CD14-positive monocyte (primary cell): ENCODE measurements at regions not wholly inside any gene's neighbourhood (a gene's known extent, or its start where the extent isn't known, plus 50 kb on each side); places are given as distances from the start of the nearest gene placed in this dataset.

ENCODE experiments used
- DNase-seq, 3 donors: peaks; one replicate each; pipeline ENCODE4 v3.0.0-alpha.2; 2011 to 2022
- H2AFZ ChIP-seq: 2 replicates; pipeline ENCODE4 v1.6.0; 2012; ENCODE audit warnings: mild to moderate bottlenecking, low read depth, low read length, inconsistent platforms; ENCODE audit not compliant: insufficient read depth, poor library complexity, severe bottlenecking
- H3K27ac ChIP-seq, 2 donors: 1 replicate in 1 of 2; 2 replicates in 1 of 2; pipeline ENCODE4 v1.5.1; 2012 to 2013; ENCODE audit warnings: low read length in 2 of 2, control low read depth in 1 of 2, inconsistent platforms in 1 of 2, low read depth in 1 of 2, mild to moderate bottlenecking in 1 of 2
- H3K27me3 ChIP-seq, 2 donors: one replicate each; pipeline versions ENCODE4 v1.6.0 to v1.6.1; 2011 to 2013; ENCODE audit warnings: low read length in 2 of 2; ENCODE audit not compliant: control insufficient read depth in 2 of 2, insufficient read depth in 2 of 2
- H3K36me3 ChIP-seq, 2 donors: replicated peaks in 1 of 2; 1 replicate in 1 of 2; 2 replicates in 1 of 2; pipeline versions ENCODE4 v1.5.1 to v1.6.1; 2012 to 2013; ENCODE audit warnings: low read length in 2 of 2, control low read depth in 1 of 2, inconsistent platforms in 1 of 2, mild to moderate bottlenecking in 1 of 2; ENCODE audit not compliant: insufficient read depth in 2 of 2, control insufficient read depth in 1 of 2
- H3K4me1 ChIP-seq, 2 donors: 1 replicate in 1 of 2; 2 replicates in 1 of 2; pipeline versions ENCODE4 v1.5.1 to v1.6.1; 2012 to 2013; ENCODE audit warnings: low read length in 2 of 2, control low read depth in 1 of 2, inconsistent platforms in 1 of 2, mild to moderate bottlenecking in 1 of 2, moderate library complexity in 1 of 2; ENCODE audit not compliant: insufficient read depth in 2 of 2, control insufficient read depth in 1 of 2
- H3K4me2 ChIP-seq: replicated peaks from 2 replicates; pipeline ENCODE3; 2012; ENCODE audit warnings: low read length, moderate library complexity, mild to moderate bottlenecking; ENCODE audit not compliant: poor library complexity, severe bottlenecking; ENCODE audit errors: extremely low read depth
- H3K4me3 ChIP-seq, 3 experiments: fragments of 200-600 bp in 1 of 3; sonication (generic) in 1 of 3; replicated peaks in 1 of 3; 1 replicate in 2 of 3; 2 replicates in 1 of 3; pipeline ENCODE4 v1.5.1; 2011 to 2013; ENCODE audit warnings: low read length in 3 of 3, mild to moderate bottlenecking in 3 of 3, control low read depth in 2 of 3, low read depth in 2 of 3, inconsistent platforms in 1 of 3, moderate library complexity in 1 of 3
- H3K79me2 ChIP-seq: 2 replicates; pipeline ENCODE4 v1.6.0; 2012; ENCODE audit warnings: mild to moderate bottlenecking, control low read depth, inconsistent platforms, low read length, moderate library complexity; ENCODE audit not compliant: insufficient read depth
- H3K9ac ChIP-seq: 2 replicates; pipeline ENCODE4 v1.6.0; 2017; ENCODE audit warnings: low read length, mild to moderate bottlenecking; ENCODE audit not compliant: insufficient read depth, poor library complexity, severe bottlenecking
- H3K9me3 ChIP-seq, 2 donors: replicated peaks in 1 of 2; 1 replicate in 1 of 2; 2 replicates in 1 of 2; pipeline versions ENCODE4 v1.5.1 to v1.6.1; 2012 to 2013; ENCODE audit warnings: low read length in 2 of 2, control low read depth in 1 of 2; ENCODE audit not compliant: control insufficient read depth in 1 of 2, insufficient read depth in 1 of 2
- H4K20me1 ChIP-seq: 2 replicates; pipeline ENCODE4 v1.6.0; 2012; ENCODE audit warnings: mild to moderate bottlenecking, low read length, control low read depth, moderate library complexity; ENCODE audit not compliant: insufficient read depth
- H3K27ac Mint-ChIP-seq, 7 donors: one replicate each; pipeline ENCODE4 v1.8.0; 2020; ENCODE audit warnings: mild to moderate bottlenecking in 7 of 7, mixed read lengths in 7 of 7, moderate library complexity in 6 of 7, inconsistent platforms in 2 of 7
- H3K27me3 Mint-ChIP-seq, 3 donors: one replicate each; pipeline ENCODE4 v1.8.0; 2021 to 2022; ENCODE audit warnings: low read depth in 3 of 3, mild to moderate bottlenecking in 3 of 3, mixed read lengths in 3 of 3, moderate library complexity in 3 of 3, inconsistent platforms in 1 of 3
- H3K36me3 Mint-ChIP-seq, 2 donors: one replicate each; pipeline ENCODE4 v1.8.0; 2020; ENCODE audit warnings: mixed read lengths in 2 of 2, inconsistent platforms in 1 of 2, mild to moderate bottlenecking in 1 of 2
- H3K4me1 Mint-ChIP-seq: one replicate; pipeline ENCODE4 v1.8.0; 2020; ENCODE audit warnings: mild to moderate bottlenecking, mixed read lengths
- H3K4me3 Mint-ChIP-seq, 2 donors: one replicate each; pipeline ENCODE4 v1.8.0; 2020; ENCODE audit warnings: mild to moderate bottlenecking in 2 of 2, mixed read lengths in 2 of 2, moderate library complexity in 1 of 2
- H3K9me3 Mint-ChIP-seq, 7 donors: one replicate each; pipeline ENCODE4 v1.8.0; 2020 to 2022; ENCODE audit warnings: mixed read lengths in 7 of 7, mild to moderate bottlenecking in 6 of 7, moderate library complexity in 6 of 7, inconsistent platforms in 2 of 7
- CTCF ChIP-seq: fragments of 200-600 bp; IDR thresholded peaks from one replicate; pipeline ENCODE4 v1.8.0; 2022; ENCODE audit warnings: antibody characterized with exemption, mild to moderate bottlenecking
- WGBS: methylation state at CpG from one replicate; pipeline ENCODE4 v1.1.5; 2013; ENCODE audit warnings: missing lambda C conversion rate; ENCODE audit not compliant: insufficient coverage; 5-methylcytosine and 5-hydroxymethylcytosine counted together
- intact Hi-C, 2 donors: fragments of 100-400 bp; cut with micrococcal nuclease; formaldehyde crosslinking; loops; one replicate each; pipeline versions ENCODE4 v1.15.0 to v1.15.1; 2023

GRCh38 chr7:16265863-16266458 is 155.4 kb downstream of the CRPPA start:
- H3K9me3 Mint-ChIP-seq: peaks cover 0 to 5% (median 2%) of the 10 kb centered on the region in 7 donors
- no peaks in the 10 kb centered on the region for H3K36me3 Mint-ChIP-seq
- Histone ChIP-seq H3K4me1 (no peaks in the 10 kb centered on the region), H3K36me3 (no peaks in the 10 kb centered on the region), H3K9me3 (peaks cover 0 to 4% of the 10 kb centered on the region in 2 donors), H3K79me2 (no peaks in the 10 kb centered on the region), H4K20me1 (no peaks in the 10 kb centered on the region), H3K4me3 (no peak overlapping the region), H3K27me3 (no peaks in the 10 kb centered on the region), H3K4me2 (no peak overlapping the region), H3K9ac (no peak overlapping the region), H2AFZ (no peak overlapping the region), H3K27ac (no peak overlapping the region)
- no CpG with 5 or more reads among the region's 3 CpGs for WGBS
- H3K4me3 Mint-ChIP-seq: no peak overlapping the region
- no peak overlapping the region for H3K27ac Mint-ChIP-seq
- peaks cover 0 to 3% (median 0%) of the 10 kb centered on the region in 3 donors for H3K27me3 Mint-ChIP-seq
- no peaks in the 10 kb centered on the region for H3K4me1 Mint-ChIP-seq
- TF ChIP-seq CTCF: no peak
- no peak for DNase-seq
- intact Hi-C loops: no loop called here

- Histone ChIP-seq H4K20me1 (no peaks in the 10 kb centered on the region), H3K9ac (no peak overlapping the region), H3K79me2 (no peaks in the 10 kb centered on the region), H3K4me3 (no peak overlapping the region), H3K4me2 (no peak overlapping the region), H3K27ac (no peak overlapping the region), H3K36me3 (no peaks in the 10 kb centered on the region), H3K27me3 (no peaks in the 10 kb centered on the region), H3K4me1 (no peaks in the 10 kb centered on the region), H3K9me3 (peaks cover 0 to 4% of the 10 kb centered on the region in 2 donors), H2AFZ (no peak overlapping the region)
- Mint-ChIP-seq H3K4me1 (no peaks in the 10 kb centered on the region), H3K4me3 (no peak overlapping the region), H3K36me3 (no peaks in the 10 kb centered on the region), H3K27ac (no peak overlapping the region), H3K27me3 (peaks cover 0 to 3% (median 0%) of the 10 kb centered on the region in 3 donors), H3K9me3 (peaks cover 0 to 5% (median 2%) of the 10 kb centered on the region in 7 donors)
- DNase-seq: no peak
- no peak for TF ChIP-seq CTCF
- intact Hi-C loops: no loop called here
- 100% methylated on average over 2 of the region's 7 CpGs for WGBS
Observed at GRCh38 chr7:16264823-16265804, 156.2 kb downstream of the CRPPA start.
